BLaER1 treated with 17β-estradiol and CSF1 and Interleukin-3, amounts not matched to agents 10 nM and 100 nM (cell line): ENCODE measurements at regions not wholly inside any gene's neighbourhood (a gene's known extent, or its start where the extent isn't known, plus 50 kb on each side); places are given as distances from the start of the nearest gene placed in this dataset.

Source experiments
- H3K27ac ChIP-seq, 11 experiments: shearing (Covaris generic); formaldehyde crosslinking; 2 replicates each; pipeline ENCODE4 v1.8.1; 2022
- H3K27me3 ChIP-seq, 11 experiments: shearing (Covaris generic); formaldehyde crosslinking; 2 replicates each; pipeline ENCODE4 v1.8.1; 2022
- H3K36me3 ChIP-seq, 11 experiments: shearing (Covaris generic); formaldehyde crosslinking; 2 replicates each; pipeline ENCODE4 v1.8.1; 2022
- H3K4me1 ChIP-seq, 10 experiments: shearing (Covaris generic); formaldehyde crosslinking; 2 replicates each; pipeline ENCODE4 v1.8.1; 2022
- H3K4me2 ChIP-seq, 11 experiments: shearing (Covaris generic); formaldehyde crosslinking; 2 replicates each; pipeline ENCODE4 v1.8.1; 2022
- H3K4me3 ChIP-seq, 10 experiments: shearing (Covaris generic); formaldehyde crosslinking; 2 replicates each; pipeline ENCODE4 v1.8.1; 2022
- H3K9ac ChIP-seq, 11 experiments: shearing (Covaris generic); formaldehyde crosslinking; 2 replicates each; pipeline ENCODE4 v1.8.1; 2022
- H3K9me3 ChIP-seq, 11 experiments: shearing (Covaris generic); formaldehyde crosslinking; replicated peaks in 1 of 11; 2 replicates each; pipeline ENCODE4 v1.8.1; 2022
- H4K20me1 ChIP-seq, 11 experiments: shearing (Covaris generic); formaldehyde crosslinking; 2 replicates each; pipeline ENCODE4 v1.8.1; 2022
- Cebpa-rat ChIP-seq, 11 experiments: shearing (Covaris generic); IDR thresholded peaks; 2 replicates each; pipeline ENCODE4 v1.8.1; 2022

GRCh38 chr5:87762631-87763030 is 349.9 kb upstream of the CCNH start:
- H3K36me3 ChIP-seq, result no peaks in the 10 kb centered on the region
- H3K4me2 ChIP-seq, result no peak overlapping the region
- no peaks in the 10 kb centered on the region for H3K4me1 ChIP-seq
- H4K20me1 ChIP-seq, result no peaks in the 10 kb centered on the region
- no peaks in the 10 kb centered on the region for H3K9me3 ChIP-seq
- no peak overlapping the region for H3K27ac ChIP-seq
- no peak for TF ChIP-seq Cebpa-rat (IDR thresholded peaks at IDR 0.05)
- H3K27me3 ChIP-seq, result no peaks in the 10 kb centered on the region
- H3K4me3 ChIP-seq, result no peak overlapping the region
- no peak overlapping the region for H3K9ac ChIP-seq

- H3K4me1 ChIP-seq, result no peaks in the 10 kb centered on the region
- H3K27ac ChIP-seq, result no peak overlapping the region
- no peak overlapping the region for H3K4me2 ChIP-seq
- no peak overlapping the region for H3K4me3 ChIP-seq
- no peaks in the 10 kb centered on the region for H3K9me3 ChIP-seq
- no peaks in the 10 kb centered on the region for H4K20me1 ChIP-seq
- no peaks in the 10 kb centered on the region for H3K36me3 ChIP-seq
- TF ChIP-seq Cebpa-rat (IDR thresholded peaks at IDR 0.05), result no peak
- H3K9ac ChIP-seq, result no peak overlapping the region
- H3K27me3 ChIP-seq, result no peaks in the 10 kb centered on the region
Observed at GRCh38 chr5:87756951-87757350, 344.2 kb upstream of the CCNH start.

- Histone ChIP-seq H3K4me3 (no peak overlapping the region), H3K4me2 (no peak overlapping the region), H3K27me3 (no peaks in the 10 kb centered on the region), H3K36me3 (no peaks in the 10 kb centered on the region), H4K20me1 (no peaks in the 10 kb centered on the region), H3K9me3 (no peaks in the 10 kb centered on the region), H3K4me1 (no peaks in the 10 kb centered on the region), H3K9ac (no peak overlapping the region), H3K27ac (no peak overlapping the region)
- no peak for TF ChIP-seq Cebpa-rat (IDR thresholded peaks at IDR 0.05)
Observed at GRCh38 chr5:87755360-87755759, 342.6 kb upstream of the CCNH start.

- Histone ChIP-seq H3K4me1 (no peaks in the 10 kb centered on the region), H3K9ac (no peak overlapping the region), H3K4me2 (no peak overlapping the region), H3K9me3 (no peaks in the 10 kb centered on the region), H4K20me1 (no peaks in the 10 kb centered on the region), H3K27ac (no peak overlapping the region), H3K4me3 (no peak overlapping the region), H3K36me3 (no peaks in the 10 kb centered on the region), H3K27me3 (no peaks in the 10 kb centered on the region)
- TF ChIP-seq Cebpa-rat (IDR thresholded peaks at IDR 0.05), result no peak
Observed at GRCh38 chr5:87754009-87754757, 341.5 kb upstream of the CCNH start.

GRCh38 chr5:87752362-87752761 is 339.6 kb upstream of the CCNH start:
- H3K4me2 ChIP-seq, result no peak overlapping the region
- H3K27ac ChIP-seq, result no peak overlapping the region
- H3K4me1 ChIP-seq, result no peaks in the 10 kb centered on the region
- H3K27me3 ChIP-seq, result no peaks in the 10 kb centered on the region
- H3K9ac ChIP-seq, result no peak overlapping the region
- TF ChIP-seq Cebpa-rat (IDR thresholded peaks at IDR 0.05), result no peak
- no peaks in the 10 kb centered on the region for H3K9me3 ChIP-seq
- no peaks in the 10 kb centered on the region for H4K20me1 ChIP-seq
- no peaks in the 10 kb centered on the region for H3K36me3 ChIP-seq
- no peak overlapping the region for H3K4me3 ChIP-seq

- Histone ChIP-seq H4K20me1 (no peaks in the 10 kb centered on the region), H3K9me3 (no peaks in the 10 kb centered on the region), H3K27ac (no peak overlapping the region), H3K4me2 (no peak overlapping the region), H3K9ac (no peak overlapping the region), H3K36me3 (no peaks in the 10 kb centered on the region), H3K27me3 (no peaks in the 10 kb centered on the region), H3K4me1 (no peaks in the 10 kb centered on the region), H3K4me3 (no peak overlapping the region)
- TF ChIP-seq Cebpa-rat (IDR thresholded peaks at IDR 0.05), result no peak
Observed at GRCh38 chr5:87751824-87752223, 339.1 kb upstream of the CCNH start.

GRCh38 chr5:87746891-87747377 is 334.2 kb upstream of the CCNH start:
- H3K9me3 ChIP-seq, result no peaks in the 10 kb centered on the region
- TF ChIP-seq Cebpa-rat (IDR thresholded peaks at IDR 0.05), result no peak
- no peaks in the 10 kb centered on the region for H3K4me1 ChIP-seq
- no peaks in the 10 kb centered on the region for H3K36me3 ChIP-seq
- no peak overlapping the region for H3K27ac ChIP-seq
- H3K27me3 ChIP-seq, result no peaks in the 10 kb centered on the region
- no peak overlapping the region for H3K4me2 ChIP-seq
- no peaks in the 10 kb centered on the region for H4K20me1 ChIP-seq
- no peak overlapping the region for H3K9ac ChIP-seq
- H3K4me3 ChIP-seq, result no peak overlapping the region

- Histone ChIP-seq H3K4me1 (no peaks in the 10 kb centered on the region), H3K9ac (no peak overlapping the region), H3K9me3 (no peaks in the 10 kb centered on the region), H3K4me2 (no peak overlapping the region), H3K27me3 (no peaks in the 10 kb centered on the region), H3K4me3 (no peak overlapping the region), H3K27ac (no peak overlapping the region), H3K36me3 (no peaks in the 10 kb centered on the region), H4K20me1 (no peaks in the 10 kb centered on the region)
- TF ChIP-seq Cebpa-rat (IDR thresholded peaks at IDR 0.05), result no peak
Observed at GRCh38 chr5:87746341-87746740, 333.6 kb upstream of the CCNH start.

- no peaks in the 10 kb centered on the region for H3K36me3 ChIP-seq
- H4K20me1 ChIP-seq, result no peaks in the 10 kb centered on the region
- H3K27me3 ChIP-seq, result no peaks in the 10 kb centered on the region
- H3K4me3 ChIP-seq, result no peak overlapping the region
- no peak overlapping the region for H3K9ac ChIP-seq
- no peak for TF ChIP-seq Cebpa-rat (IDR thresholded peaks at IDR 0.05)
- H3K4me1 ChIP-seq, result no peaks in the 10 kb centered on the region
- H3K27ac ChIP-seq, result no peak overlapping the region
- H3K4me2 ChIP-seq, result no peak overlapping the region
- H3K9me3 ChIP-seq, result no peaks in the 10 kb centered on the region
Observed at GRCh38 chr5:87741881-87742280, 329.2 kb upstream of the CCNH start.

- no peak for TF ChIP-seq Cebpa-rat (IDR thresholded peaks at IDR 0.05)
- H3K4me3 ChIP-seq, result no peak overlapping the region
- no peak overlapping the region for H3K27ac ChIP-seq
- no peaks in the 10 kb centered on the region for H3K36me3 ChIP-seq
- no peaks in the 10 kb centered on the region for H3K9me3 ChIP-seq
- H3K4me2 ChIP-seq, result no peak overlapping the region
- H4K20me1 ChIP-seq, result no peaks in the 10 kb centered on the region
- no peaks in the 10 kb centered on the region for H3K27me3 ChIP-seq
- no peaks in the 10 kb centered on the region for H3K4me1 ChIP-seq
- no peak overlapping the region for H3K9ac ChIP-seq
Observed at GRCh38 chr5:87735923-87736322, 323.2 kb upstream of the CCNH start.
